NCI-H345 (cell line): ENCODE measurements at regions not wholly inside any gene's neighbourhood (a gene's known extent, or its start where the extent isn't known, plus 50 kb on each side); places are given as distances from the start of the nearest gene placed in this dataset.
"Not testable (repeated sequence)": the region's sequence is repeated elsewhere in the genome, so short reads cannot be mapped to it uniquely, and the experiment has no call there.

Experiments
- DNase-seq: peaks from one replicate; lab custom pipeline; 2025; lab: John Stamatoyannopoulos, UW

GRCh38 chr7:156036153-156036552, 223.9 kb upstream of the SHH start:
- no peak for DNase-seq

DNA sequence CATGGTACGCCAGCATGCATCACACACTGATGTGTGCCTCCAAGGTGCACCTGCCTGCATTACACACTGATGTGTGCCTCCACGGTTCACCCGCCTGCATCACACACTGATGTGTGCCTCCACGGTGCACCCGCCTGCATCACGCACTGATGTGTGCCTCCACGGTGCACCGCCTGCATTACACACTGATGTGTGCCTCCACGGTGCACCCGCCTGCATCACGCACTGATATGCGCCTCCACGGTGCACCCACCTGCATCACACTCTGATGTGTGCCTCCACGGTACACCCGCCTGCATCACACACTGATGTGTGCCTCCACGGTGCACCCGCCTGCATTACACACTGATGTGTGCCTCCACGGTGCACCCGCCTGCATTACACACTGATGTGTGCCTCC, 223.1 kb upstream of the SHH start:
- DNase-seq: not testable (repeated sequence)

DNA sequence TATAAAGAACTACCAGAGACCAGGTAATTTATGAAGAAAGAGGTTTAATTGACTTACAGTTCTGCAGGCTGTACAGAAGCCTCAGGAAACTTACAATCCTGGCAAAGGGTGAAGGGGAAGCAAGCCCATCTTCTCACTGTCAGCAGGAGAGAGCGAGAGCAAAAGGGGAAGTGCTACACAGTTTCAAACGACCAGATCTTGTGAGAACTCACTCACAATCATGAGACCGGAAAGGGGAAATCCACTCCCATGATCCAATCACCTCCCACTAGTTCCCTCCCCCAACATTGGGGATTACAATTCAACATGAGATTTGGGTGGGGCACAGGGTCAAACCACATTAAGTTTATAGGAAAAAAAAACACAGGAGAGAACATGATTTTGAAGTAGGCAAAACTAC, 222.1 kb upstream of the SHH start:
- no peak for DNase-seq

DNA sequence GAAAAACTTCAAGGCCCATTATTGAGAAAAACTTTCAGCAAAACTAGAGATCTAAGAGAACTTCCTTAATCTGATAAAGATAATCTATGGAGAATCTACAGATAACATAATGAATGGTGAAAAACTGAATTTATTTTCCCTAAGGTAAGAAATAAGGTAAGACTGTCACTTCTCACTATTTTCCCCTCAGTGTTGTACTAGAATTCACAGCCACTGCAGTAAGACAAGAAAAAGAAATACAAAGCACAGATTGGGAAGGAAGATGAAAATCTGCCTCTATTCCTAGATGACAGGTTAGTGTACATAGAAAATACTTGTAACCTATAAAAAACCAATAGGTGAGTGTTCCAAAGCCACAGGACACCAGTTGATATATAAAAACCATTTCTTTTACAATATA, 220.7 kb upstream of the SHH start:
- DNase-seq: no peak

- no peak for DNase-seq
These were observed 219.6 kb upstream of the SHH start for GRCh38 chr7:156031679-156032478.

DNA sequence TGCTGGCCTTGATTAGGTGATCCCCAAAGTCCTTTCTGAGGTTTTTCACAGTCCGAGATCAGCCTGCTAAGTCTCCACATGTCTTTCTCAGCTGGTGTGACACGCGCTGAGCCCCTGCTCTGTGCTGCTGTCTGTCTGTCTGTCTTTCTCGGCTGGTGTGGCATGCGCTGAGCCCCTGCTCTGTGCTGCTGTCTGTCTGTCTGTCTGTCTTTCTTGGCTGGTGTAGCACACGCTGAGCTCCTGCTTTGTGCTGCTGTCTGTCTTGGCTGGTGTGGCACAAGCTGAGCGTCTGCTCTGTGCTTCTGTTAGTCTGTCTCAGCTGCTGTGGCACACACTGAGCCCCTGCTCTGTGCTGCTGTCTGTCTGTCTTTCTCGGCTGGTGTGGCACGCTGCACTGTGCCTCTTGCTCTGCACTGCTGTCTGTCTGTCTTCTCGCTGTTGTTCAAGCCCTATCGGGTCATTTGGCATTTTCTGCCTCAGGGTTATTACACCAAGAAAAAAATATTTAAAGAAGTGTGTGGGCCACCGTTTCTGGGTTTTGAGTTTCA, 217.3 kb upstream of the SHH start:
- DNase-seq: no peak

GRCh38 chr7:156028521-156028920, 216.3 kb upstream of the SHH start:
- DNase-seq: no peak

DNA sequence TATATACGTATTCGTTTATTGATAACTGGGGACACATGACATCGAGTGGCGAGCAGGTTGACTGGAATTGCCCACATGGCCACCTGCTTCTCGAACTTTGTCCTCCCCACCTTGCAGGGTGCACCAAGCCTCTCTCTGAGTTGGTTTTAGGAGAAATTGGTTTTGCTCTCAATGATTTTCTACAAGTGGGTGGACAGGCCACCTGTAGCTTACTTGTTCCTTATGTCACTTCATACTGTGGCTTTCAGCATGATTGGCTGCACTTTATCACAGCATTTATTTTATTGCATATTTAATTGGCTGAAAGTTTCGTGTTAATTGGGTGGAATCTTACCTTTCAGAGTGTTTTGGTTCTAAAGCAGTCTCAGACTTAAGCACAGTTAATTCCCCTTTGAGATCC, 215.6 kb upstream of the SHH start:
- no peak for DNase-seq

- no peak for DNase-seq
These were observed 214.3 kb upstream of the SHH start for GRCh38 chr7:156026603-156027002.

DNA sequence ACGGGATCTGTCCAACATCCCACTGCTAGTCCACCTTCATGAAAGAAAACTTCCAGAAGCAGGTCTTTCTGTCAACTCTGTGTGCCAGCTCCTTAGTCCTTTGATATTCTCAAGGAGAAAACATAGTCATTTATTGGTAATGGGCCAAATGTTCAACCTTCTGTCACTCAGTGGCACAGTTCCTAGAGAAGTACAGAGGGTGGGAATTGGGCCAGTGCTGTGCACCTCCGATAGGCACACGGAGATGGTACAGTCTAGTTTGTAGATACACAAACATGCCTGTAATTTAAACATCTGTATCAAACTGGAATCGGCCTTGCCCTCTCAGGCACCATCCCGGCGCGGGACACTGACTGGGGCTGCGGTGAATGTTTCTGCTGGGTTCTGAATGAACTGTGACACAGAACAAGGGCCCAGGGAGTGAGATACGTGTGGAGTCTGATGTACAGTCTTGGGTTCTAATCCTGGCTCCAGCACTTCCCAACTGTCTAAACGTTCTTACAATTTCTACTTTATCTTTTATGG, 213.9 kb upstream of the SHH start:
- DNase-seq: no peak

DNA sequence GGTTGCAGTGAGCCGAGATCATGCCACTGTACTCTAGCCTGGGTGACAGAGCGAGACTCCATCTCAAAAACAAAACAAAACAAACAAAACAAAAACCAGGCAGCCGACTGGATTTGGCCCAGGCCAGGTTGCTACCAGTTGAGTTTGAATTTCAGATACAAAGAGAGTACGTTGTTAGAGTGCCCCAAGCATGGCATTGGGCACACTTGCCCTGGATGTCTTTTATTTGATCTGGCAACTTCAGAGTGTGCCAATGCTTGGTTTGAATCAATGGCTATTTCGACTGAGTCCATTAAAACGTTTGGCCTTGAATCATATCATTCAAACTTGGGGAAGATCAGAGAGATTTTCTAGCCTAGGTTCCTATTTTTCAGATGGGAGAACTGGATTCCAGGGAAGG, 213.4 kb upstream of the SHH start:
- no peak for DNase-seq

DNA sequence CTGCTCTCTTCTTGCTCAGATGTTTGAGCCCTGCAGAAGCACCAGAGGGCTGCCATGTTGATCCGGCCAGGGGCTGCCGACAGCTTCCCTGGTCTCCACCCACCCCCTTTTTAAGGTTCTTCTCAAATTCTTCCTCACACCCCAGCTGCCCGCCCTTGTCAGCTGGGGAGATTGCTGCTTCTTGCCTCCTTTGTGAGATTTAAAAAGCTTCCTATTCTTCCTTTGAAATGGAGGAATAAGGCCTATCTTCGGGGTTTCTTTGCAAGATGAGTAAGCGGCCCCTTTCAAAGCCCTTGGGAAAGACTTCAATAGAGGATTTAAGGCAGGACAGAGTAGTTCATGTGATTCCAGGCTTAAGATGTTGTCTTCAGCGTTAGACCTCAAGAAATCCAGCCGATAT, 211.9 kb upstream of the SHH start:
- DNase-seq: no peak

DNA sequence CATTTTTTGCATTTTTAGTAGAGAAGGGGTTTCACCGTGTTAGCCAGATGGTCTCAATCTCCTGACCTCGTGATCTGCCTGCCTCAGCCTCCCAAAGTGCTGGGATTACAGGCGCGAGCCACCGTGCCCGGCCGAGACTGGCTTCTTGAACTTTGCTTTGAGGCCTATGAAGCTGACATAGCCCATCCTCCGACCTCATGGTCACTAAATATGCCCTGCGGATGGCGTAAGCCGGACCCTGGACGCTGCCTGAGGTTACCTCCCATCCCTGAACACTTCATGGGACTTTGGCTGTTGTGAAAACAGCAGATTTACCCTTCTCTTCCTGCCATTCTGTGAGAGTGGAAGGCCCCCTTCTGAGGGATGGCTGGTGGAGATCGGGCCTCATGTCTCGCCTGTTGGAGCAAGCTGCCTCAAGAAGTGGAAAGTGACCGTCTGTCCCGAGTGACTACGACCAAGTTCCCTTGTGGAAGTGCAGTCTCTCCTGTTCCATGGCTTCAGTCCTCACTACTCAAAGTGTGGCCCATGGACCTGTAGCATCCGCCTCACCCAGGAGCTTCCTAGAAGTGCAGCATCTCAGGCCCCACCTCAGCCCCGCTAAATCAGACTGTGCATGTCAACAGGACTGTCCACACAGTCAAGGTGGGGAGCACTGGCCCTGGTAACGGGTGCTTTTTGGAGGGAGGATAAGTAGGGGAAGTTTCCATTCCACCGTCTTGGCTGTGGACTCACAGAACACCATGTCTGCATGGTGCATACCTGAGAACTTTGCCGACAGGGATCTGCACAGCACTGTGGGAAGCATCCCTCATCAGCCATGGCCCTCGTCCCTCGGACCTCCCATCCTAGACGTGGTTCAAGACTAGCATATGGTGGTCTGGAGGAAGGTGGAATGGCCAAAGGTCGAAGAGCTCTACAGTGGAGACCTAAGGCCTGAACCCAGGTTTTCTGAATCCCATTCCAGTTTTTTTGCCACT, 210.5 kb upstream of the SHH start:
- DNase-seq: no peak

- DNase-seq: no peak
These were observed 209.2 kb upstream of the SHH start for GRCh38 chr7:156021471-156021870.

DNA sequence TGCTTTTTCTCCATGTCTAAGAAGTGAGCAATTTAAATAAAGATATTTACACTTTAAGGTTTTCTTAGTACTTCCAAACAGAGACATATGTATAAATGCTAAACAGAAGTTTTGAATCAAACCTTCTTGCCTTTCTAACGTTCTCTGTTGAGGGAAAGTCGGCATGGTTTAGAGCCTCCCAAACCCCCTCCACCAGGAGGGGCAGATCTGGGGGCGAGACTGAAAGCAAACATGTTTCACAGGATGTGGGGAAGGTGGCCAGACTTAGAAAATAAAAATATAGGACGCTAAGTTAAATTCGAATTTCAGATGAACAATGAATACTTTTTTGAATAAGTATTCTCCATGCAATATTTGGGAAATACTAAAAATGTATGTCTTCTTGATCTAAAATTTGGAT, 208.3 kb upstream of the SHH start:
- DNase-seq: no peak

DNA sequence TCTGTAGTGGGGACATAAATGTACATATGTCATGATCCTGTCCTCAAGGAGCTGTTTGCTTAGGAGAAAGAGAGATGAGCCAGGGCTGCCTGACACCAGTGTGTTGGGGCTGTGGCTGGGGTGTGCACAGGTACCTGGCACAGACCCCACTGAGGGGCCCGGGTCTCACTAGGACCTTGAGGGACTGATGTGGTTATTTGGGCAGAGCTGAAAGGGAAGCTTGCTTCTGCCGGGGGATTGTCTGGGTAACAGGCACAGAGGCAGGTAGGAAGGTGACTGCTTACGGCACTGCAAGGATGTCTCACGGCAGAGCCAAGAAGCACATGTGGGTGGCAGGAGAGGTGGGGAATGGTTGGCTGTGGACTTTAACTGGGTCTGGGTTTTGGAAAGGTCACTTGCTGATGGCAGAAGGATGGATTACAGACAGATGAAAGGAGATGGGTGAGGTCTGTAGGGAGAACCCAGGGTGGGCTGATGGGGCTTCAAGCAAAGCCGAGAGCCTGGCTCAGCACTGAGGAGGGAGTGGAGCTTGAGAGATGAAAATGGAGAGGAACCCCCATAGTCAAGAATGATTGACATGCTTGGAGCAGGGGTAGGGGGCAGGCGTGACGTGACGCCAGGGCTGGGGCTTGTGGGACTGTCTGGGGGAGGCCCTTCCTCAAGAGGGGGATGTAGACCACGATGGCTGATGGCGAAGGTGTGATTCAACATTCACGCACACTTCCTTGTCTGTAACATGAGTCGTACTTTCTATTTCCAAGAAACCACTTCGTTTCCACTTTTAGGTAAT, 207.7 kb upstream of the SHH start:
- no peak for DNase-seq

DNA sequence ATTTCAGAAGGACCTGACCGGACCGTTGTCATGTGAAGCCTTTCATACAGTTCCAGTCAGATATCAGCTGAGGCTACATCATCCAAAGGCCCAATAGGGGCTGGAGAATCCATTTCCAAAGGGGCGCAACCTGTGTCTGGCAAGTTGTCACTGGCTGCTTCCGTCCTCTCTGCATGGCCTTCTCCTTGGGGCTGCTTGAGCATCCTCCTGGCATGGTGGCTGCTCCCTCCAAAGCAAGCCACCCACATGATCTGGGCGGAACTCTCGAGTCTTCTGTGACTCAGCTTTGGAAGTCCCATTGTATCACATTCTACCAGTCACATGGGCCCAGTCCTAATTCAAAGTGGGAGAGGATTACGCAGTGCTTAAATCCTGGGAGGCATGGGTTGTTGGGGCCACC, 207.0 kb upstream of the SHH start:
- no peak for DNase-seq

GRCh38 chr7:156017916-156018700, 205.8 kb upstream of the SHH start:
- no peak for DNase-seq

DNA sequence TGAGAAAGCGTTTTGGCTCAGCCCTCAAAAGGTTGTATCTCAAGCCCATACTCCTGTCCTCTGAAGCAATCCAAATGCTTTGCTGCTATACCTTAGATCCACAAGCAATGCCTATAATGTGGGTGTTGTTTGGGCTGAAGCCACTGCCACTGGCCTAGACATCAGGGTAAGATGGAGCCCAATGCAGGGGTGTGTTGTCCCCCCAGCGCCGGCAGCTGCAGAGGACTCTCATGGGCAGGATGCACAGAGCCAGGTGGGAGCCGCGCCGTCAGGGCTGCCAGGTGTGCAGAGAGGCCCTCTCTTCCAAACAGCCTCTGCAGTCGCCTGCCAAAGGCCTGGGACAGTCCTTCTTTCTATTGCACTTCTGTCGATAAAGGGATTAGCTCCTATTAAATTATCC, 205.2 kb upstream of the SHH start:
- no peak for DNase-seq

- DNase-seq: no peak
These were observed 203.2 kb upstream of the SHH start for GRCh38 chr7:156015237-156016020.
